ENCODE measurements at regions not wholly inside any gene's neighbourhood (a gene's known extent, or its start where the extent isn't known, plus 50 kb on each side); places are given as distances from the start of the nearest gene placed in this dataset.

DNA sequence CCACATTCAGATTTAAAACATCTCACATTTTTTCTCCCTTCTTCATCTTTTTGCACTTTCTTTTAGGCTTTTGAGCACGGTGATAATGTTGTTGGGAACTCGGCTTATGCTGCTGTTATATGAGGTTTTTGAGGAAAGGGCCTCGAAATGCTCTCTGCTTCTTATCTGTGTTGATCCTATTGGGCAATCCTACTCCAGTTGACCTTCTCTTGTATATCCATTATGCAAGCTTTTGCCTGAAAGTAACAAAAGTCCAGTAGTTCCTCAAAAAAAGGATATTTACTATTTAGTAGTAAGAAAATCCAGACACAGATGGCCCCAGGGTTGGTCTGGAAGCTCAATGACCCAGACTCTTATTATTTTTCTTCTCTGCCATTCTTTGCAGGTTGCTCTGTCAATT is 57.7 kb upstream of the SPANXB1 start (continued):
- TF ChIP-seq, protein P1, sequence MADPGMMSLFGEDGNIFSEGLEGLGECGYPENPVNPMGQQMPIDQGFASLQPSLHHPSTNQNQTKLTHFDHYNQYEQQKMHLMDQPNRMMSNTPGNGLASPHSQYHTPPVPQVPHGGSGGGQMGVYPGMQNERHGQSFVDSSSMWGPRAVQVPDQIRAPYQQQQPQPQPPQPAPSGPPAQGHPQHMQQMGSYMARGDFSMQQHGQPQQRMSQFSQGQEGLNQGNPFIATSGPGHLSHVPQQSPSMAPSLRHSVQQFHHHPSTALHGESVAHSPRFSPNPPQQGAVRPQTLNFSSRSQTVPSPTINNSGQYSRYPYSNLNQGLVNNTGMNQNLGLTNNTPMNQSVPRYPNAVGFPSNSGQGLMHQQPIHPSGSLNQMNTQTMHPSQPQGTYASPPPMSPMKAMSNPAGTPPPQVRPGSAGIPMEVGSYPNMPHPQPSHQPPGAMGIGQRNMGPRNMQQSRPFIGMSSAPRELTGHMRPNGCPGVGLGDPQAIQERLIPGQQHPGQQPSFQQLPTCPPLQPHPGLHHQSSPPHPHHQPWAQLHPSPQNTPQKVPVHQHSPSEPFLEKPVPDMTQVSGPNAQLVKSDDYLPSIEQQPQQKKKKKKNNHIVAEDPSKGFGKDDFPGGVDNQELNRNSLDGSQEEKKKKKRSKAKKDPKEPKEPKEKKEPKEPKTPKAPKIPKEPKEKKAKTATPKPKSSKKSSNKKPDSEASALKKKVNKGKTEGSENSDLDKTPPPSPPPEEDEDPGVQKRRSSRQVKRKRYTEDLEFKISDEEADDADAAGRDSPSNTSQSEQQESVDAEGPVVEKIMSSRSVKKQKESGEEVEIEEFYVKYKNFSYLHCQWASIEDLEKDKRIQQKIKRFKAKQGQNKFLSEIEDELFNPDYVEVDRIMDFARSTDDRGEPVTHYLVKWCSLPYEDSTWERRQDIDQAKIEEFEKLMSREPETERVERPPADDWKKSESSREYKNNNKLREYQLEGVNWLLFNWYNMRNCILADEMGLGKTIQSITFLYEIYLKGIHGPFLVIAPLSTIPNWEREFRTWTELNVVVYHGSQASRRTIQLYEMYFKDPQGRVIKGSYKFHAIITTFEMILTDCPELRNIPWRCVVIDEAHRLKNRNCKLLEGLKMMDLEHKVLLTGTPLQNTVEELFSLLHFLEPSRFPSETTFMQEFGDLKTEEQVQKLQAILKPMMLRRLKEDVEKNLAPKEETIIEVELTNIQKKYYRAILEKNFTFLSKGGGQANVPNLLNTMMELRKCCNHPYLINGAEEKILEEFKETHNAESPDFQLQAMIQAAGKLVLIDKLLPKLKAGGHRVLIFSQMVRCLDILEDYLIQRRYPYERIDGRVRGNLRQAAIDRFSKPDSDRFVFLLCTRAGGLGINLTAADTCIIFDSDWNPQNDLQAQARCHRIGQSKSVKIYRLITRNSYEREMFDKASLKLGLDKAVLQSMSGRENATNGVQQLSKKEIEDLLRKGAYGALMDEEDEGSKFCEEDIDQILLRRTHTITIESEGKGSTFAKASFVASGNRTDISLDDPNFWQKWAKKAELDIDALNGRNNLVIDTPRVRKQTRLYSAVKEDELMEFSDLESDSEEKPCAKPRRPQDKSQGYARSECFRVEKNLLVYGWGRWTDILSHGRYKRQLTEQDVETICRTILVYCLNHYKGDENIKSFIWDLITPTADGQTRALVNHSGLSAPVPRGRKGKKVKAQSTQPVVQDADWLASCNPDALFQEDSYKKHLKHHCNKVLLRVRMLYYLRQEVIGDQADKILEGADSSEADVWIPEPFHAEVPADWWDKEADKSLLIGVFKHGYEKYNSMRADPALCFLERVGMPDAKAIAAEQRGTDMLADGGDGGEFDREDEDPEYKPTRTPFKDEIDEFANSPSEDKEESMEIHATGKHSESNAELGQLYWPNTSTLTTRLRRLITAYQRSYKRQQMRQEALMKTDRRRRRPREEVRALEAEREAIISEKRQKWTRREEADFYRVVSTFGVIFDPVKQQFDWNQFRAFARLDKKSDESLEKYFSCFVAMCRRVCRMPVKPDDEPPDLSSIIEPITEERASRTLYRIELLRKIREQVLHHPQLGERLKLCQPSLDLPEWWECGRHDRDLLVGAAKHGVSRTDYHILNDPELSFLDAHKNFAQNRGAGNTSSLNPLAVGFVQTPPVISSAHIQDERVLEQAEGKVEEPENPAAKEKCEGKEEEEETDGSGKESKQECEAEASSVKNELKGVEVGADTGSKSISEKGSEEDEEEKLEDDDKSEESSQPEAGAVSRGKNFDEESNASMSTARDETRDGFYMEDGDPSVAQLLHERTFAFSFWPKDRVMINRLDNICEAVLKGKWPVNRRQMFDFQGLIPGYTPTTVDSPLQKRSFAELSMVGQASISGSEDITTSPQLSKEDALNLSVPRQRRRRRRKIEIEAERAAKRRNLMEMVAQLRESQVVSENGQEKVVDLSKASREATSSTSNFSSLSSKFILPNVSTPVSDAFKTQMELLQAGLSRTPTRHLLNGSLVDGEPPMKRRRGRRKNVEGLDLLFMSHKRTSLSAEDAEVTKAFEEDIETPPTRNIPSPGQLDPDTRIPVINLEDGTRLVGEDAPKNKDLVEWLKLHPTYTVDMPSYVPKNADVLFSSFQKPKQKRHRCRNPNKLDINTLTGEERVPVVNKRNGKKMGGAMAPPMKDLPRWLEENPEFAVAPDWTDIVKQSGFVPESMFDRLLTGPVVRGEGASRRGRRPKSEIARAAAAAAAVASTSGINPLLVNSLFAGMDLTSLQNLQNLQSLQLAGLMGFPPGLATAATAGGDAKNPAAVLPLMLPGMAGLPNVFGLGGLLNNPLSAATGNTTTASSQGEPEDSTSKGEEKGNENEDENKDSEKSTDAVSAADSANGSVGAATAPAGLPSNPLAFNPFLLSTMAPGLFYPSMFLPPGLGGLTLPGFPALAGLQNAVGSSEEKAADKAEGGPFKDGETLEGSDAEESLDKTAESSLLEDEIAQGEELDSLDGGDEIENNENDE (IDR thresholded peaks at IDR 0.05; ENCODE audit: insufficient replicate concordance, low read length): no peak
- TF ChIP-seq CREB1 (IDR thresholded peaks at IDR 0.05) (no peak), POLR2AphosphoS5 (IDR thresholded peaks at IDR 0.05; ENCODE audit: low read depth, low read length) (no peak), NANOG (IDR thresholded peaks at IDR 0.05; ENCODE audit: insufficient read depth, low read depth, low read length, poor library complexity, severe bottlenecking) (no peak), SRF (IDR thresholded peaks at IDR 0.05; ENCODE audit: low read depth, low read length) (no peak), RNF2 (IDR thresholded peaks at IDR 0.05; ENCODE audit: borderline replicate concordance, low read depth, low read length, missing control alignments, poor library complexity, severe bottlenecking) (no peak), EGR1 (IDR thresholded peaks at IDR 0.05; ENCODE audit: borderline replicate concordance, low read depth, low read length) (no peak), CHD2 (IDR thresholded peaks at IDR 0.05; ENCODE audit: low read length) (no peak), SP4 (IDR thresholded peaks at IDR 0.05; ENCODE audit: low read length) (no peak), KDM4A (IDR thresholded peaks at IDR 0.05; ENCODE audit: low read depth, low read length, severe bottlenecking) (no peak)
- TF ChIP-seq, protein P2, sequence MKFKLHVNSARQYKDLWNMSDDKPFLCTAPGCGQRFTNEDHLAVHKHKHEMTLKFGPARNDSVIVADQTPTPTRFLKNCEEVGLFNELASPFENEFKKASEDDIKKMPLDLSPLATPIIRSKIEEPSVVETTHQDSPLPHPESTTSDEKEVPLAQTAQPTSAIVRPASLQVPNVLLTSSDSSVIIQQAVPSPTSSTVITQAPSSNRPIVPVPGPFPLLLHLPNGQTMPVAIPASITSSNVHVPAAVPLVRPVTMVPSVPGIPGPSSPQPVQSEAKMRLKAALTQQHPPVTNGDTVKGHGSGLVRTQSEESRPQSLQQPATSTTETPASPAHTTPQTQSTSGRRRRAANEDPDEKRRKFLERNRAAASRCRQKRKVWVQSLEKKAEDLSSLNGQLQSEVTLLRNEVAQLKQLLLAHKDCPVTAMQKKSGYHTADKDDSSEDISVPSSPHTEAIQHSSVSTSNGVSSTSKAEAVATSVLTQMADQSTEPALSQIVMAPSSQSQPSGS (IDR thresholded peaks at IDR 0.05; ENCODE audit: low read length): no peak

Measured in H1 (cell line).